Left colon (tissue), 2 donors: ENCODE measurements at regions not wholly inside any gene's neighbourhood (a gene's known extent, or its start where the extent isn't known, plus 50 kb on each side); places are given as distances from the start of the nearest gene placed in this dataset.

Experiments
- ATAC-seq: fragments of 200-7000 bp; cut with Tn5 transposase; one replicate; pipeline ENCODE4 v1.9.1; 2020; ENCODE audit warnings: mild to moderate bottlenecking, moderate library complexity
- DNase-seq, 2 donors: peaks; one replicate each; pipeline ENCODE4 v3.0.0-alpha.2; 2020
- intact Hi-C, 2 donors: fragments of 100-400 bp; cut with DNase I in 1 of 2; cut with micrococcal nuclease in 1 of 2; formaldehyde crosslinking; loops; one replicate each; pipeline versions ENCODE4 v1.11.2 to v1.14.0; 2022; cut with DNase I, micrococcal nuclease
- donor health status: DM: no; HTN: no; CAD: no.
- donor health status: DM: yes; HTN: yes; CAD: no.

DNA sequence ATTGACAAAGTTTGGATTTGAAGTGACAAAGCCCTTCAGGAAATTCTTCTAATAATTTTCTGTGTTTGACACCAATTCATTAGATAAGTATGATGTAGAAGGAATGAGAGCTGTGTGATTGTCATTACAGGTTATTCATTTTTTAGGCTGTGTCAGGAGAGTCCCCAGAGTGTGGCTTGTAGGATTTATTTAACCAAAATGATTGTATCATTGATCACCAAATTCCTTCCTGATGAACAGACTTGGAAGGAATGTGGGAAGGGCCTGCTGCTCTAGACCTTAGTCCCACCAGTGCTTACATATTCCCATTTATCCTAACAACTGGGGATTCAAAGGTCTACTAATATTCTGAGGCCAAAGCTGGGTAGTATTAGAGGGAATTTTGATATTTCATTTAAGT is 383.3 kb upstream of the KAZN start:
- intact Hi-C loops = no loop called here
- DNase-seq = no peak
- ATAC-seq = no peak

DNA sequence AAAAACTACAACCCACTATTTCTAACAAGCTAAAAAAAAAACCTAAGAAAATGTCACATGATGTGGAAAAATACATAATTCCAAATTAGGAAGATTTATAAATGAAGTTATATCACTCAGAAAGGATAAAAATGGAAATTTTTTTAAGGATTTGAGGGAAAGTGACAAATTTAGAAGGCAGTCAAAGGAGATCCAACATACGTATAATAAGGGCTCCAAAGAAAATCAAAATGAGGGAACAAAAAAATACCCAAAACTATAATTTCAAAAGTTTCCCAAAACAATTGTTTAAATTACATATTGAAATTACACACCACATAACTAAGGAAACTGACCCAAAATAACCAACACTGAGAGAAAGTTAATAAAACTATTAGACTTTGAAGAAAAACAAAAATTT is 381.1 kb upstream of the KAZN start:
- intact Hi-C loops = no loop called here
- DNase-seq (no peak), ATAC-seq (no peak)

DNA sequence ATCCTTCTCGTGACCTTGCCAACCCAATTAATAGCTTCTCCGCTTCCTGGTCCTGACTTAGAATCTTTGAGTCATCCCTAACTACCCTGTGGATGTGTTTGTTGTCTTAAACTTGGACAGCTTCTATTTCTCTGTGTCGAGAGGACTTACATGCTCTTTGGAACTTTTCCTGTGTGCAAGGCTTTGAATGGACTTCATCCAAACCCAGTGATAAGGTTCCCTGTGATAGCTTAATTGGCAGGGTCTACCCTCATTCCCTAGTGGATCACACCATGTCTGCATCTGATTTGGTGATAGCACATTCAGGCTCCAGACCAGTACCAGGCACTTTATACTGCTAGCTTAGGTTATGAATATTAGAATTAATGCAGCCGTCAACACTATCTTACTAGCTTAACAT is 378.2 kb upstream of the KAZN start:
- intact Hi-C loops = no loop called here
- DNase-seq (no peak), ATAC-seq (no peak)

DNA sequence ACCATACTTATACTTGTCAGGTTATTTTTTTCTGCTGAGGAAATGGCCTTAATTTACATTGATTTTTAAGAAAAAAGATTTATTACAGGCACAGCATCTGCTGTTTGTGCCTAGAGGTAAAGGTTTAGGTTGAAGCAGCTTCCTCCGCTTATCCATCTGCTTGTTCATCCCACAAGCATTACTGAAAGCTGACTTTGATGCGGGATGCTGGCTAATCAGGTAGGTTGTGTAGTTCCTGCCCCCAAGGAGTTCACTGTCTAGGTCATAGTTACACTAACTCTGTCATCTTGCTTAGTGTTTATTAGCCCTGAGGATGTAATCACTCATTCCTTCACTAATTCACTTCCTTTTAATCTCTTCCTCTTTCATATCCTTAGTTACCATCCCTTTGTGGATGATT is 377.7 kb upstream of the KAZN start:
- DNase-seq (no peak), ATAC-seq (no peak)
- intact Hi-C loops = no loop called here

- intact Hi-C loops = no loop called here
- no peak for ATAC-seq
- no peak for DNase-seq
Observed at GRCh38 chr1:14222086-14222485, 376.4 kb upstream of the KAZN start.

DNA sequence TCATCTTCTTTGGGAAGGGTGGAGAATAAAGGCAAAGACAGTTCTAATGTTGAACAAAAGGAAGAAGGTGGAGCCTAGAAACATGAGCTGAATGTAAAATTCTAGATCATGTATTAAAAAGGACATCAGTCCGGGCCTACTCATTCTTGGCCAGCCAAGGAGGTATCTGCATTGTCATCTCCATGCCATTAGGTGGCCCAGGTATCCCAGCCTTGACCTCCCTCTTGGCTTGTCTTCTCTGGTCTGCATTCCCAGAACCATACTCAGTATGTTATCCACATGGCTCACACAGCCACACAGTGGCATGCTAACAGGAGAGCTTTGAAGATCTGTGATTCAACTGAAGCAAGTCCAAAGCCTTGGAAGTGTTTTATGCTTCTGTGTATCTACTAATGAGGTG is 369.8 kb upstream of the KAZN start:
- ATAC-seq = no peak
- intact Hi-C loops = no loop called here
- no peak for DNase-seq

GRCh38 chr1:14233510-14233909 is 365.0 kb upstream of the KAZN start:
- intact Hi-C loops = no loop called here
- DNase-seq = no peak
- ATAC-seq = no peak

GRCh38 chr1:14236097-14236496 is 362.4 kb upstream of the KAZN start:
- no peak for ATAC-seq
- no peak for DNase-seq
- intact Hi-C loops = no loop called here

DNA sequence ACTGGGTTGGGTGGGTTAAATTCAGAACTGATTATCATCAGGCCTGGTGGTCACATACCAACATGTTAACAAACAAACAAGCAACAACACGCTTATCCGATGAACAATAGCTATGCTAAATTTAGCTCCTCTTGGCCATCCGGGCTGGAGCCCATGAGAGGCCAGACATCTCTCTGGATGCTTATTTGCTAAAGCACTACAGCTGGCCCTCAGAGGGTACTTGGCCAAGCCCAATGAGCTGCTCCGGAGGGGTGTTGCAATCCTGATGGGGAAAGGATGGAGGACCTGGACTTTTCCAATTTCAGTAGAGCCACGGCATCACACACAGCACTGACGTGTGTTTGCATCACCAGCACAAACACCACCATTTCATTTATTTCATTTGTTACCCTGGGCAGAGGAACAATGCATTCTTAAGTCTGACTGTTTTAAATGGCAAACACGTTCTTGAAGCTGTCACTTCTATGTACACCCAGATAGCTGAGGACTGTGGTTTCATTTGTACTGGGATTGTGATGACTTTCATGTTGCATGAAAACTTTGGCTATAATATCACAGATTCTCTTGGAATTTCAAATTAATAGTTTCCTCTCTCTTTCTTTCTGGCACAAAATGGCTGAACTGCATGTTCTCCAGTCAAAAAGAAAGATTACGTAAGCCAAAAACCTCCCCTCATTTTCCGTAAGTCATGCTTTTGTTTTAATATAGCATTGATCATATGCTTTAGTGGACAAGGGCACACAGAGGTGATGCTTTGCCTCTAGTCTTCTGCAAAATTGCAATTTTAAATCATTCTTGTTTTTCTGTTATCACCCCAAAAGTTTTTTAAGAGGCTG is 359.8 kb upstream of the KAZN start:
- ATAC-seq = no peak

GRCh38 chr1:14240265-14240664 is 358.2 kb upstream of the KAZN start:
- no peak for DNase-seq
- intact Hi-C loops = no loop called here

More for the DNA sequence above, 359.8 kb upstream of the KAZN start:
- DNase-seq = peak; percentile 5 to 52
- intact Hi-C loops = no loop called here

DNA sequence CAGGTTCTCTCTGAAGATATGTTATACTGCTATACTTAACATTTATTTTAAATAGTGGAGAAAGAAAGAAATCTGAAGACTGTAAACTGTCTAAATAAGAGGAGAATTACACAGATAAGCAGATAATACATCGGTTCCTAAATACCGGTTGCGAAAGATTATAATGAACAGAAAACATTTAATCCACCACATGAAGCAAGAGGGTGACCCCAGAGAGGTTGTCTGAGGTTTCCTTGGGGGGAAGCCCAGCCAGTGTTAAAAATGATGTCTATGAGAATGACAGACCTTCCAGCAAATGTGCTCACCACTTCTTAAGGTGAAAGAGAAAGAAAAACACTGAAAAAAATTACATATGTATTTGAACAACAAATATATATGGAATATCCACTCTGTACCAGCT is 356.4 kb upstream of the KAZN start:
- no peak for DNase-seq
- no peak for ATAC-seq
- intact Hi-C loops = no loop called here

More at GRCh38 chr1:14240265-14240664, 358.2 kb upstream of the KAZN start:
- no peak for ATAC-seq

- no peak for DNase-seq
- intact Hi-C loops = no loop called here
- no peak for ATAC-seq
Observed at GRCh38 chr1:14242870-14243269, 355.6 kb upstream of the KAZN start.

GRCh38 chr1:14245954-14246353 is 352.5 kb upstream of the KAZN start:
- intact Hi-C loops = no loop called here
- ATAC-seq (no peak), DNase-seq (no peak)

GRCh38 chr1:14246471-14246870 is 352.0 kb upstream of the KAZN start:
- ATAC-seq = no peak
- intact Hi-C loops = no loop called here
- DNase-seq = no peak

DNA sequence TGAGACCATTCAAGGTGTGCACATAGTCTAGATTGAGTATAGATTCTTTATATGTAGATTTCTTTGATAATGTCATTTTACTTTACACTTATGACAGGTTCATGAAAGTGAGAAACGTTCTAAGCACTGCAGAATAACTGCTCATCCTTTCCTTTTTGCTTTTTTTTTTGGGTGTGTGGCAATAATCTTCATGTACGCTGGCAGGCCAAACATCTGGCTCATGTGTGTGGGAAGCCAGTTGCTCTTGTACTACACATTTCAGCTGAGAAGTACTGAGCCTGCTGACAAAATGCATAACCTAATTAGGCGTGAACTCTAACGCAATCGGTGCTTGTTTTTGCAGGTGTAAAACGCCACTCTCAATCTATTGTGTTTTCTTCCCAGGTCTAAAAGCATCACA is 350.8 kb upstream of the KAZN start:
- intact Hi-C loops = no loop called here

GRCh38 chr1:14251871-14252270 is 346.6 kb upstream of the KAZN start:
- DNase-seq (no peak), ATAC-seq (no peak)
- intact Hi-C loops = no loop called here

More for the DNA sequence above, 350.8 kb upstream of the KAZN start:
- DNase-seq = no peak
- no peak for ATAC-seq

DNA sequence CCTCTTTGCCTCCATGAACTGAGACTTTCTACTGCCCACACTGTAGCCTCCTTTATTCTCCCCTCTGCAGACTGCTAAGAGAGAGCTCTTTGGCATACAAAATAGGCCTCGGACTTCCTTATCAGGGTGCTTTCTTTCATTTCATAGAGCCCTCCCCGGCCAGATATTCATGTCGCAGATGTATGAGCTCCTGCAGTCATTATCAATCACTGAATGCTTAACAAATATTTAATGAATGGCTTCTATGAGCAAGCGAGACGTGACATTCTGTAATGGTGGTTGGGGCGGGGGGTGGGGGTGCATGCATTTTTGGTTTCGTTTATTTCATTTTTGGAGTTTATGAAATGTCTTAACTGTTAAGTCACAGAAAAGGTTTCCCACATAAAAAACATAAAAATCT is 344.8 kb upstream of the KAZN start:
- intact Hi-C loops = no loop called here
- ATAC-seq (no peak), DNase-seq (no peak)

DNA sequence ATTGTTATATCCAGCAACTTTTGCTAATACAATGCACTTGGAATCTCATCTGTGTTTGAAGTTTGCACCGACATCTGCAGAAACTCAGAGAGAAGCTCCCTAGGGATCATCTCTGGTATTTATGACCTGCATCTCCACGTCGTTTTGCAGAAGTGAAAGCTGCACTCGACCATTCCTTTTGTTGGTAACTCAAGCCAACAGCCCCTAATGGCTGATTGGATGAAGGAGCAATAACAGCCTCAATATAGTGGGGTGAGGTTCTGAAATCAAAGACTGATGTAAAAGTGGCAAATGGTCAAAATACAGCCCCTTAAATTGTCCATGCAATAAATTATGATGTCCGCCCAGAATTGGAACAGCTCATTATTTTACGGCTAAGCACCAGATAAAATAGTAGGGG is 344.2 kb upstream of the KAZN start:
- no peak for DNase-seq
- no peak for ATAC-seq
- intact Hi-C loops = no loop called here

- no peak for DNase-seq
- ATAC-seq = no peak
- intact Hi-C loops = no loop called here
Observed at GRCh38 chr1:14255233-14255632, 343.3 kb upstream of the KAZN start.

DNA sequence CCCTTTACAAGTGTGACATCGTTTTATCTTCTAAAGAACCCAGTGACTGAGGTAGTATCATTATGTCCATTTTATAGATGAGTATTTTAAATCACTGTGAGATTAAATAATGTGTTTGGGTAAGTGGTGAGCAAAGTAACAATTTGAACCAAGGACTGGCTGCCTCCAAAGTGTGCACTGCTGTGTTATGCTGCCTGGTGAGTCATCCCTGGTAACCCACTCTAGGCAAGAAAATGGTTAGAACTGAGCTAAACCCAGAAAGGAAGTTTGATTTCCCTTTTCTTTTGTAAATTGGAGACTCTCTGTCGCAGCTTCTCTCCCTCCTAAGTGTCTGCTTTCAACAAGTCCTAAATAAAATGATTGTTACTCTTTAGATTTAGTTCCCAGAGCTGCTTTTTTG is 342.8 kb upstream of the KAZN start:
- DNase-seq = no peak
- ATAC-seq = no peak
- intact Hi-C loops = no loop called here

DNA sequence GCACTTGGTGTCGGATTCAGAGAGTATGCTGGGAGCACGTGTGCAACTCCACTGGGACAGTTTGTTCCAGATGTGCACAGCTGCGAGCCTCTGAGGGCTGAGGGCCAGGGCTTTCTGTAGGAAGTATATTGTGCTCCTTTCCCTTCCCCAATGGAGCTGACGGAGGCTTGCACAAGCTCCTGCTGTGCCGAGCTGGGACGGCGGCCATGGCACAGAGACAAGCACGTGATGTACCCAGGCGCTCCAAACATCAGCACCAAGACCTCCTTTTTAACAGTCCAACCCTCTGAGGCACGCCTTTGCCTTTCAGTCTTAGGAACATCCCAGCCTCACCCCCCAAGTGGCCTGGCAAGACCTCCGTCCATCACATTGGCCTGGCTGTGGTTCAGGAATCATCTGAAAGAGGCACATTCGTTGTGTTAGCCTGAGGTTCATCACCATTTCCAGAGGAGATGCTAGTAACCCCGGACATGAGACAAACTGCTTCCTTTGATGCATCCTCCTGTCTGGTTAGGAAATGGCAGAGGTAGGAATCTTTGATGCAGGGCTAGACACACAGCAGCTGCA is 339.2 kb upstream of the KAZN start:
- intact Hi-C loops = no loop called here
- DNase-seq (peak; percentile 48 to 72), ATAC-seq (no peak)
